ENCODE measurements at regions not wholly inside any gene's neighbourhood (a gene's known extent, or its start where the extent isn't known, plus 50 kb on each side); places are given as distances from the start of the nearest gene placed in this dataset.
"Not testable (repeated sequence)": the region's sequence is repeated elsewhere in the genome, so short reads cannot be mapped to it uniquely, and the experiment has no call there.

DNA sequence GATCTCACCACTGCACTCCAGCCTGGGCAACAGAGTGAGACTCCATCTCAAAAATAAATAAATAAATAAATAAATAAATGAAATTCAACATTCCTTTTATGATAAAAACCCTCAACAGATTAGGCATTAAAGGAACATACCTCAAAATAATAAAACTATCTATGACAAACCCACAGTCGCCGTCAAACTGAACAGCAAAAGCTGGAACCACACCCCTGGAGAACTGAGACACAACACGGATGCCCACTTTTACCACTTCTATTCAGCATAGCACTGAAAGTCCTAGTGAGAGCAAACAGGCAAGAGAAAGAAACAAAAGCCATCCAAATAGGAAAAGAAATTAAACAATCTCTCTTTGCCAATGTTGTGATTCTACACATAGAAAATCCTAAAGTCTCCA lies 499.9 kb upstream of the TPTE start:
- H3K4me3 ChIP-seq; H3K4me1 ChIP-seq (replicated peaks); H3K27me3 ChIP-seq (replicated peaks); DNase-seq (ENCODE audit: low read depth in 1 of 2, low spot score in 2 of 2); H3K36me3 ChIP-seq; H3K27ac ChIP-seq; H3K9me3 ChIP-seq (replicated peaks): not testable (repeated sequence)

DNA sequence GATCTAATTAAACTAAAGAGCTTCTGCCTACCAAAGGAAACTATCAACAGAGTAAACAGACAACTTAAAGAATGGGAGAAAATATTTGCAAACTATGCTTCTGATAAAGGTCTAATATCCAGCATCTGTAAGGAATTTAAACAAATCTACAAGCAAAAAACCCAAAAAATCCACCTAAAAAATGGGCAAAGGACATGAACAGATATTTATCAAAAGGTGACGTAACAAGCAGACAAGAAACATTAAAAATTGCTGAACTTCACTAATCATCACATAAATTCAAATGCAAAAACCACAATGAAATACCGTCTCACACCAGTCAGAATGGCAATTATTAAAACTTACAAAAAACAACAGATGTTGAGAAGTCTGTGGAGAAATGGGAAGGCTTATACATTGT lies 498.6 kb upstream of the TPTE start:
- DNase-seq (ENCODE audit: low read depth in 1 of 2, low spot score in 2 of 2); H3K27ac ChIP-seq; H3K4me1 ChIP-seq (replicated peaks); H3K9me3 ChIP-seq (replicated peaks); H3K36me3 ChIP-seq; H3K4me3 ChIP-seq; H3K27me3 ChIP-seq (replicated peaks): not testable (repeated sequence)

All from SJSA1 (cell line).